ENCODE measurements at regions not wholly inside any gene's neighbourhood (a gene's known extent, or its start where the extent isn't known, plus 50 kb on each side); places are given as distances from the start of the nearest gene placed in this dataset.
"Not testable (repeated sequence)": the region's sequence is repeated elsewhere in the genome, so short reads cannot be mapped to it uniquely, and the experiment has no call there.

DNA sequence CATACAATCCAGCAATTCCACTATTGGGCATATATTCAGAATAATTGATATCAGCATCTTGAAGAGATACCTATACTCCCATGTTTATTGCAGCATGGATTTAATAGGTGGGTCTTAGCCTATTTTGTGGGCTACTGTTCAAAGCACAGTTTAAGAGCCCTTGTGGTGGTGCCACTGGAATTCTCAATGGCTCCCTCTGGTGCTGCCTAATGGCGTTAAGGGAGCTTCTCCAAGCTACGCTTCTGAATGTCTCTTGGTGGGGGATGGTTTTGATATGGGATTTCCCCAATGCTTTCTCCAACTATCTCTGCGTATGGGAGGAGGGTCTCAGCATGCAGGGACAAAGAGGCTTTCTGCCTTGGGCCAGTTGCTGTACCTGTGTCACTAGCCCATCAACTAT, 188.3 kb downstream of the ZFY start:
- not testable (repeated sequence) for H3K9me3 ChIP-seq (ENCODE audit: control insufficient read depth, low read length)
- no CpG with 5 or more reads among the region's 3 CpGs for WGBS

DNA sequence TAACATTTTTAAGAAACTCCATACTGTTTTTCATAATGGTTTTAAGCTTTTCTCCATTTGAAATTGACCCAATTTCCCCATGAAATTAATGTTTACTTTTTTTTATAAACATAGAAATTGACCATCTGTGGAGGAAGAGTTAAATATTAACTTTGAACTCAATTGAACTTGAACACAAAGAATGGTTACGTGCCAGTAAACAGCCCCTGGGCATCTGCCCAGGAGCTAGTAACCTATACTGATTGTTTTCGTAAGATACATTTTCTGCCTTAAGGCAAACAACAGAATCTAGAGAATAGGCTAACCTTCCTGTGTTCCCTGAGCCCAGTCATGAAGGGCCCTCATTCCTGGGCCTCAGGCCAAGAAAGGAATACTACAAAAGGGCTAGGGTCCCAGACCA, 235.9 kb downstream of the ZFY start:
- H2AFZ ChIP-seq (ENCODE audit: low read depth, low read length); H2BK5ac ChIP-seq (ENCODE audit: low read depth, low read length, poor library complexity, severe bottlenecking); H2BK12ac ChIP-seq (ENCODE audit: low read length in 2 of 2); H4K8ac ChIP-seq (ENCODE audit: low read length); H3K79me1 ChIP-seq (replicated peaks; ENCODE audit: low read length, poor library complexity, severe bottlenecking); H3K27ac ChIP-seq (ENCODE audit: low read length, poor library complexity, severe bottlenecking); H3K23ac ChIP-seq (ENCODE audit: low read length in 2 of 2); H3K4ac ChIP-seq (ENCODE audit: low read depth in 1 of 2, low read length in 2 of 2); H3K9me3 ChIP-seq (ENCODE audit: control insufficient read depth, low read length); H3K4me1 ChIP-seq (ENCODE audit: control insufficient read depth, insufficient read depth, low read depth, low read length); H3K18ac ChIP-seq (ENCODE audit: low read depth in 1 of 2, low read length in 2 of 2); H3K4me3 ChIP-seq (ENCODE audit: insufficient read depth in 1 of 2, low read depth in 1 of 2, low read length in 2 of 2); H3K14ac ChIP-seq (ENCODE audit: low read length in 2 of 2); H3K27me3 ChIP-seq (ENCODE audit: control insufficient read depth in 1 of 2, insufficient read depth in 1 of 2, low read length in 2 of 2); H2AK5ac ChIP-seq (ENCODE audit: low read length, severe bottlenecking); H2BK15ac ChIP-seq (ENCODE audit: low read depth, poor library complexity, severe bottlenecking); H2BK120ac ChIP-seq (ENCODE audit: low read depth, low read length); DNase-seq; H4K91ac ChIP-seq (ENCODE audit: low read length); H3K4me2 ChIP-seq (ENCODE audit: low read length, poor library complexity, severe bottlenecking); H3K36me3 ChIP-seq (ENCODE audit: control insufficient read depth in 1 of 2, insufficient read depth in 2 of 2, low read depth in 1 of 2, low read length in 2 of 2); H3K9ac ChIP-seq (ENCODE audit: low read length): not testable (repeated sequence)
- no CpG with 5 or more reads among the region's 2 CpGs for WGBS

More for the DNA sequence above, 188.3 kb downstream of the ZFY start:
- not testable (repeated sequence) for H3K18ac ChIP-seq (ENCODE audit: low read depth in 1 of 2, low read length in 2 of 2); H3K4me2 ChIP-seq (ENCODE audit: low read length, poor library complexity, severe bottlenecking); H2AFZ ChIP-seq (ENCODE audit: low read depth, low read length); H3K23ac ChIP-seq (ENCODE audit: low read length in 2 of 2); H3K27me3 ChIP-seq (ENCODE audit: control insufficient read depth in 1 of 2, insufficient read depth in 1 of 2, low read length in 2 of 2); H2AK5ac ChIP-seq (ENCODE audit: low read length, severe bottlenecking); H4K91ac ChIP-seq (ENCODE audit: low read length); H3K27ac ChIP-seq (ENCODE audit: low read length, poor library complexity, severe bottlenecking); H4K8ac ChIP-seq (ENCODE audit: low read length); H3K4ac ChIP-seq (ENCODE audit: low read depth in 1 of 2, low read length in 2 of 2); H2BK5ac ChIP-seq (ENCODE audit: low read depth, low read length, poor library complexity, severe bottlenecking); H2BK15ac ChIP-seq (ENCODE audit: low read depth, poor library complexity, severe bottlenecking); H2BK12ac ChIP-seq (ENCODE audit: low read length in 2 of 2); H2BK120ac ChIP-seq (ENCODE audit: low read depth, low read length); H3K36me3 ChIP-seq (ENCODE audit: control insufficient read depth in 1 of 2, insufficient read depth in 2 of 2, low read depth in 1 of 2, low read length in 2 of 2); H3K9ac ChIP-seq (ENCODE audit: low read length); H3K4me3 ChIP-seq (ENCODE audit: insufficient read depth in 1 of 2, low read depth in 1 of 2, low read length in 2 of 2); H3K14ac ChIP-seq (ENCODE audit: low read length in 2 of 2); H3K4me1 ChIP-seq (ENCODE audit: control insufficient read depth, insufficient read depth, low read depth, low read length); H3K79me1 ChIP-seq (replicated peaks; ENCODE audit: low read length, poor library complexity, severe bottlenecking)
- DNase-seq = peak; percentile 0

DNA sequence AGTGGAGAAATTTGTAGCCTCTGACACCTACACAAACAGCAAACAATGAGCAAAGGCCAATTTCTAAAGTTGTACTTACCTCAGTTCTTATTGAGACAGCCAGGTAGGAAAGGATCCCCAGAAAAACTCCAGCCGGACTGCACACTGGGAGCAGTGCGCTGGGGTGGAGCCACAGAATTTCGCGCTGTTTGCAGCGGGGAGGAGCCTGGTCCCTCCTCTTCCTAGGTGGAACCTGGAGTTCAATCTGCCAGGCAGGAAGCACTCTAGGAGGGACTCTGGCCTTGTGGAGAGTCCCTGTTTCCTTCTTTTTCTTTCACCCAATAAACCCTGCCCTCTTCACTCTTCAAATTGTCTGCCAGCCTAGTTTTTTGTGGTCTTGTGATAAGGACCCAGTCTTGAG, 259.9 kb downstream of the ZFY start:
- not testable (repeated sequence) for H3K36me3 ChIP-seq (ENCODE audit: control insufficient read depth in 1 of 2, insufficient read depth in 2 of 2, low read depth in 1 of 2, low read length in 2 of 2); H2BK120ac ChIP-seq (ENCODE audit: low read depth, low read length); H3K14ac ChIP-seq (ENCODE audit: low read length in 2 of 2); H2AFZ ChIP-seq (ENCODE audit: low read depth, low read length); H3K4me1 ChIP-seq (ENCODE audit: control insufficient read depth, insufficient read depth, low read depth, low read length); H2BK5ac ChIP-seq (ENCODE audit: low read depth, low read length, poor library complexity, severe bottlenecking); H4K8ac ChIP-seq (ENCODE audit: low read length); H3K4me2 ChIP-seq (ENCODE audit: low read length, poor library complexity, severe bottlenecking); H2BK12ac ChIP-seq (ENCODE audit: low read length in 2 of 2); H3K4me3 ChIP-seq (ENCODE audit: insufficient read depth in 1 of 2, low read depth in 1 of 2, low read length in 2 of 2); H3K4ac ChIP-seq (ENCODE audit: low read depth in 1 of 2, low read length in 2 of 2); H3K18ac ChIP-seq (ENCODE audit: low read depth in 1 of 2, low read length in 2 of 2); H4K91ac ChIP-seq (ENCODE audit: low read length); H2AK5ac ChIP-seq (ENCODE audit: low read length, severe bottlenecking); H3K9ac ChIP-seq (ENCODE audit: low read length); H3K23ac ChIP-seq (ENCODE audit: low read length in 2 of 2); H3K9me3 ChIP-seq (ENCODE audit: control insufficient read depth, low read length); H3K79me1 ChIP-seq (replicated peaks; ENCODE audit: low read length, poor library complexity, severe bottlenecking); DNase-seq; H3K27me3 ChIP-seq (ENCODE audit: control insufficient read depth in 1 of 2, insufficient read depth in 1 of 2, low read length in 2 of 2); H3K27ac ChIP-seq (ENCODE audit: low read length, poor library complexity, severe bottlenecking); H2BK15ac ChIP-seq (ENCODE audit: low read depth, poor library complexity, severe bottlenecking)
- 85% methylated on average over 2 of the region's 5 CpGs for WGBS

DNA sequence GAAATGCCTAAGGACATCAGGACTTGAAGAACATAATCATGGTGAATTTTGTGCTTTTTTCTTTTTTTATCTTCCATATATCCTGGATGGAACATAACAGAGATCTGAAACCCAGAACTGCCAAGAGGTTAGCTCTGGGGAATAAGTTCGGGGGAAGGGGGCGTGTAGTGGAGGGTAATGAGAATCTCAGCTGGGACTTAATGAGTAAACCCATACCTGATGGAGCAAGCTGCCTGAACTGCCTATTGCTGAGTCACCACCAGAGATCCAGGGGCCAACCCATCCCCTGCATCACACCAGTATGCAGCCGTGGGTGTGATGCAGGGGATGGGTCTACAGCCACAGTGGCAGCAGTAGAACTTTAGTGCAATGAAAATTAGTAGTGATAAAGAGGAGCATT, 267.1 kb downstream of the ZFY start:
- not testable (repeated sequence) for H3K14ac ChIP-seq (ENCODE audit: low read length in 2 of 2); H3K36me3 ChIP-seq (ENCODE audit: control insufficient read depth in 1 of 2, insufficient read depth in 2 of 2, low read depth in 1 of 2, low read length in 2 of 2); H2BK12ac ChIP-seq (ENCODE audit: low read length in 2 of 2); H3K79me1 ChIP-seq (replicated peaks; ENCODE audit: low read length, poor library complexity, severe bottlenecking); H4K91ac ChIP-seq (ENCODE audit: low read length); H3K9ac ChIP-seq (ENCODE audit: low read length); H3K4ac ChIP-seq (ENCODE audit: low read depth in 1 of 2, low read length in 2 of 2); H2AK5ac ChIP-seq (ENCODE audit: low read length, severe bottlenecking); H2BK15ac ChIP-seq (ENCODE audit: low read depth, poor library complexity, severe bottlenecking); H3K4me2 ChIP-seq (ENCODE audit: low read length, poor library complexity, severe bottlenecking); H2BK5ac ChIP-seq (ENCODE audit: low read depth, low read length, poor library complexity, severe bottlenecking); H3K9me3 ChIP-seq (ENCODE audit: control insufficient read depth, low read length); H3K27ac ChIP-seq (ENCODE audit: low read length, poor library complexity, severe bottlenecking); H2BK120ac ChIP-seq (ENCODE audit: low read depth, low read length); H3K23ac ChIP-seq (ENCODE audit: low read length in 2 of 2); DNase-seq; H3K18ac ChIP-seq (ENCODE audit: low read depth in 1 of 2, low read length in 2 of 2); H3K4me3 ChIP-seq (ENCODE audit: insufficient read depth in 1 of 2, low read depth in 1 of 2, low read length in 2 of 2); H4K8ac ChIP-seq (ENCODE audit: low read length); H3K27me3 ChIP-seq (ENCODE audit: control insufficient read depth in 1 of 2, insufficient read depth in 1 of 2, low read length in 2 of 2); H3K4me1 ChIP-seq (ENCODE audit: control insufficient read depth, insufficient read depth, low read depth, low read length); H2AFZ ChIP-seq (ENCODE audit: low read depth, low read length)
- WGBS = no CpG with 5 or more reads among the region's 3 CpGs
